Right atrium auricular region (tissue), 2 donors: ENCODE measurements at regions not wholly inside any gene's neighbourhood (a gene's known extent, or its start where the extent isn't known, plus 50 kb on each side); places are given as distances from the start of the nearest gene placed in this dataset.
A peak's percentile ranks its signal among the peaks of the same experiment; 100 is the strongest.

Source experiments
- DNase-seq: peaks from one replicate; pipeline ENCODE4 v3.0.0-alpha.2; 2019; ENCODE audit warnings: low spot score
- H3K27ac ChIP-seq, 2 donors: fragments of 200-600 bp; sonication (generic); 1 replicate in 1 of 2; 2 replicates in 1 of 2; pipeline ENCODE4 v1.5.1; 2016 to 2019
- H3K27me3 ChIP-seq, 2 donors: fragments of 200-600 bp; sonication (generic); one replicate each; pipeline versions ENCODE4 v1.5.1 to v1.6.0; 2017 to 2019
- H3K36me3 ChIP-seq: fragments of 200-600 bp; sonication (generic); one replicate; pipeline ENCODE4 v1.5.1; 2016
- H3K4me1 ChIP-seq, 2 donors: fragments of 200-600 bp; sonication (generic); one replicate each; pipeline versions ENCODE4 v1.5.1 to v1.6.0; 2017 to 2019
- H3K4me3 ChIP-seq, 2 donors: fragments of 200-600 bp; sonication (generic); 1 replicate in 1 of 2; 2 replicates in 1 of 2; pipeline ENCODE4 v1.5.1; 2017 to 2019; ENCODE audit warnings: mild to moderate bottlenecking in 1 of 2, moderate library complexity in 1 of 2
- H3K9me3 ChIP-seq, 2 donors: fragments of 200-600 bp; sonication (generic); one replicate each; pipeline ENCODE4 v1.5.1; 2019
- CTCF ChIP-seq, 2 donors: fragments of 200-600 bp; sonication (generic); IDR thresholded peaks; one replicate each; pipeline ENCODE4 v1.5.1; 2019; ENCODE audit warnings: antibody characterized with exemption in 2 of 2

GRCh38 chr11:15569305-15570025 lies 454.7 kb downstream of the INSC start:
- no peak for TF ChIP-seq CTCF (IDR thresholded peaks at IDR 0.05)
- Histone ChIP-seq H3K4me1 (no peaks in the 10 kb centered on the region), H3K27me3 (no peaks in the 10 kb centered on the region), H3K9me3 (no peaks in the 10 kb centered on the region), H3K27ac (no peak overlapping the region), H3K4me3 (no peak overlapping the region), H3K36me3 (no peaks in the 10 kb centered on the region)
- DNase-seq, result peak; percentile 58

- Histone ChIP-seq H3K36me3 (no peaks in the 10 kb centered on the region), H3K9me3 (no peaks in the 10 kb centered on the region), H3K4me3 (no peak overlapping the region), H3K27ac (no peak overlapping the region), H3K4me1 (peaks cover 0 to 5% of the 10 kb centered on the region in 2 donors), H3K27me3 (no peaks in the 10 kb centered on the region)
- no peak for TF ChIP-seq CTCF (IDR thresholded peaks at IDR 0.05)
- no peak for DNase-seq
Measured at GRCh38 chr11:15575409-15575808, 460.7 kb downstream of the INSC start.

GRCh38 chr11:15576769-15577168 lies 462.0 kb downstream of the INSC start:
- Histone ChIP-seq H3K4me3 (no peak overlapping the region), H3K27me3 (no peaks in the 10 kb centered on the region), H3K9me3 (no peaks in the 10 kb centered on the region), H3K36me3 (no peaks in the 10 kb centered on the region), H3K4me1 (peaks cover 0 to 5% of the 10 kb centered on the region in 2 donors), H3K27ac (no peak overlapping the region)
- no peak for DNase-seq
- no peak for TF ChIP-seq CTCF (IDR thresholded peaks at IDR 0.05)

- no peak for DNase-seq
- Histone ChIP-seq H3K36me3 (no peaks in the 10 kb centered on the region), H3K9me3 (no peaks in the 10 kb centered on the region), H3K4me3 (no peak overlapping the region), H3K27ac (no peak overlapping the region), H3K27me3 (no peaks in the 10 kb centered on the region), H3K4me1 (peaks cover 0 to 5% of the 10 kb centered on the region in 2 donors)
- no peak for TF ChIP-seq CTCF (IDR thresholded peaks at IDR 0.05)
Measured at GRCh38 chr11:15577519-15577918, 462.8 kb downstream of the INSC start.

- Histone ChIP-seq H3K36me3 (no peaks in the 10 kb centered on the region), H3K9me3 (no peaks in the 10 kb centered on the region), H3K4me1 (peaks cover 0 to 15% of the 10 kb centered on the region in 2 donors), H3K27me3 (no peaks in the 10 kb centered on the region), H3K4me3 (no peak overlapping the region), H3K27ac (no peak overlapping the region)
- DNase-seq, result no peak
- TF ChIP-seq CTCF (IDR thresholded peaks at IDR 0.05), result no peak
Measured at GRCh38 chr11:15579287-15580001, 464.7 kb downstream of the INSC start.
